Stimulated activated CD4-positive, alpha-beta T cell treated with anti-CD3 and anti-CD28 coated beads, Interleukin-12 subunit alpha, Interleukin-12 subunit beta, amount 100 ng/mL, for 24 hours (primary cell): ENCODE measurements at regions not wholly inside any gene's neighbourhood (a gene's known extent, or its start where the extent isn't known, plus 50 kb on each side); places are given as distances from the start of the nearest gene placed in this dataset.

Experiments
- DNase-seq, 2 experiments: peaks; one replicate each; pipeline ENCODE4 v3.0.0-alpha.2; 2020; ENCODE audit warnings: low read depth in 2 of 2

- DNase-seq, result no peak
These were observed 211.1 kb upstream of the LRFN2 start for GRCh38 chr6:40798069-40798770.

- no peak for DNase-seq
These were observed 209.4 kb upstream of the LRFN2 start for GRCh38 chr6:40796260-40797221.

GRCh38 chr6:40794586-40794985 lies 207.4 kb upstream of the LRFN2 start:
- no peak for DNase-seq

- no peak for DNase-seq
These were observed 205.0 kb upstream of the LRFN2 start for GRCh38 chr6:40792183-40792582.

- DNase-seq, result no peak
These were observed 203.8 kb upstream of the LRFN2 start for GRCh38 chr6:40791004-40791403.

- peak; percentile 3 to 14 for DNase-seq
These were observed 201.8 kb upstream of the LRFN2 start for GRCh38 chr6:40788661-40789655.

GRCh38 chr6:40782355-40782754 lies 195.2 kb upstream of the LRFN2 start:
- no peak for DNase-seq

GRCh38 chr6:40780637-40781036 lies 193.5 kb upstream of the LRFN2 start:
- no peak for DNase-seq

- DNase-seq, result no peak
These were observed 192.2 kb upstream of the LRFN2 start for GRCh38 chr6:40779409-40779808.

- no peak for DNase-seq
These were observed 191.8 kb upstream of the LRFN2 start for GRCh38 chr6:40778918-40779317.

- DNase-seq, result no peak
These were observed 191.0 kb upstream of the LRFN2 start for GRCh38 chr6:40778196-40778595.

GRCh38 chr6:40774932-40775331 lies 187.8 kb upstream of the LRFN2 start:
- no peak for DNase-seq

- DNase-seq, result no peak
These were observed 183.6 kb upstream of the LRFN2 start for GRCh38 chr6:40770794-40771193.

GRCh38 chr6:40764726-40765125 lies 177.6 kb upstream of the LRFN2 start:
- DNase-seq, result no peak

- no peak for DNase-seq
These were observed 175.8 kb upstream of the LRFN2 start for GRCh38 chr6:40762981-40763380.

- DNase-seq, result no peak
These were observed 173.7 kb upstream of the LRFN2 start for GRCh38 chr6:40760887-40761286.

GRCh38 chr6:40759838-40760237 lies 172.7 kb upstream of the LRFN2 start:
- DNase-seq, result no peak

- DNase-seq, result no peak
These were observed 172.1 kb upstream of the LRFN2 start for GRCh38 chr6:40759264-40759663.

GRCh38 chr6:40755749-40756452 lies 168.7 kb upstream of the LRFN2 start:
- no peak for DNase-seq

GRCh38 chr6:40755046-40755681 lies 168.0 kb upstream of the LRFN2 start:
- no peak for DNase-seq
